A549 (cell line): ENCODE measurements at regions not wholly inside any gene's neighbourhood (a gene's known extent, or its start where the extent isn't known, plus 50 kb on each side); places are given as distances from the start of the nearest gene placed in this dataset.

Source experiments
- ATAC-seq, 2 experiments: fragments of 200-7000 bp in 1 of 2; fragments of >200 bp in 1 of 2; cut with Nextera tagmentation in 1 of 2; cut with Tn5 transposase in 1 of 2; 3 replicates each; pipeline versions ENCODE4 v1.8.0 to v1.9.1; 2018 to 2020; ENCODE audit warnings: mild to moderate bottlenecking in 1 of 2, moderate library complexity in 1 of 2
- CTCF ChIA-PET: fragments of 300-600 bp; sonication (Branson Sonifier 250); formaldehyde crosslinking; extraction: SDS; loops from one replicate; lab custom pipeline; 2021; ENCODE audit warnings: antibody characterized with exemption, inconsistent platforms; lab: Yijun Ruan, JAX
- POLR2A ChIA-PET: fragments of 350-600 bp; formaldehyde crosslinking; extraction: SDS; loops from one replicate; lab custom pipeline; 2021; ENCODE audit warnings: antibody characterized with exemption, inconsistent platforms; lab: Yijun Ruan, JAX
- DNase-seq, 2 experiments: peaks; one replicate each; pipeline versions ENCODE4 v3.0.0 to v3.0.0-alpha.2; 2011 to 2016; ENCODE audit warnings: low read depth in 1 of 2, low spot score in 1 of 2
- FAIRE-seq: peaks from 2 replicates; lab custom pipeline; 2011; peaks lifted over from hg19 to GRCh38; lab: Jason Lieb, UNC
- H3K27ac ChIP-seq, 2 experiments: fragments of >200 bp; sonication (Bioruptor Twin); formaldehyde crosslinking; 3 replicates each; pipeline ENCODE4 v1.5.1; 2016 to 2017
- H3K4me1 ChIP-seq: fragments of >200 bp; sonication (Bioruptor Twin); formaldehyde crosslinking; 3 replicates; pipeline ENCODE4 v1.6.1; 2016
- H3K4me2 ChIP-seq: fragments of >200 bp; sonication (Bioruptor Twin); formaldehyde crosslinking; 3 replicates; pipeline ENCODE4 v1.6.1; 2016
- H3K4me3 ChIP-seq: fragments of >200 bp; sonication (Bioruptor Twin); formaldehyde crosslinking; 3 replicates; pipeline ENCODE4 v1.5.1; 2016
- H3K9me3 ChIP-seq: fragments of >200 bp; sonication (Bioruptor Twin); formaldehyde crosslinking; 3 replicates; pipeline ENCODE4 v1.6.1; 2016
- BHLHE40 ChIP-seq: IDR thresholded peaks from 2 replicates; pipeline ENCODE4 v1.6.1; 2012; ENCODE audit warnings: low read depth, low read length, inconsistent platforms
- CHD4 ChIP-seq: fragments of 200-600 bp; sonication (generic); IDR thresholded peaks from 2 replicates; pipeline ENCODE4 v1.6.1; 2016; ENCODE audit warnings: antibody characterized with exemption, mild to moderate bottlenecking, borderline replicate concordance
- EHMT2 ChIP-seq: fragments of 200-600 bp; sonication (generic); IDR thresholded peaks from 2 replicates; pipeline ENCODE4 v1.6.1; 2016; ENCODE audit warnings: antibody characterized with exemption, low read depth, mild to moderate bottlenecking, moderate library complexity
- ESRRA ChIP-seq: fragments of 150-350 bp; IDR thresholded peaks from 2 replicates; pipeline ENCODE4 v1.6.1; 2014; ENCODE audit warnings: mild to moderate bottlenecking, low read length, borderline replicate concordance
- FOSL2 ChIP-seq, 2 experiments: fragments of 450-650 bp in 1 of 2; fragments of >200 bp in 1 of 2; sonication (Bioruptor Twin) in 1 of 2; formaldehyde crosslinking; IDR thresholded peaks; 2 replicates each; pipeline versions ENCODE4 v1.5.0 to v1.6.1; 2016 to 2020; ENCODE audit warnings: mild to moderate bottlenecking in 1 of 2, moderate library complexity in 1 of 2
- FOXS1 ChIP-seq: fragments of 250-450 bp; sonication (Bioruptor Pico); IDR thresholded peaks from 2 replicates; pipeline ENCODE4 v1.5.0; 2020; ENCODE audit warnings: mild to moderate bottlenecking, moderate library complexity
- GATA3 ChIP-seq: IDR thresholded peaks from 2 replicates; pipeline ENCODE4 v1.6.1; 2012; ENCODE audit warnings: borderline replicate concordance
- HEYL ChIP-seq: fragments of 250-450 bp; sonication (Bioruptor Pico); IDR thresholded peaks from 2 replicates; pipeline ENCODE4 v1.8.0; 2021; ENCODE audit warnings: mild to moderate bottlenecking, moderate library complexity
- HOXA7 ChIP-seq: fragments of 250-450 bp; sonication (Bioruptor Pico); IDR thresholded peaks from 2 replicates; pipeline ENCODE4 v1.5.0; 2020; ENCODE audit warnings: mild to moderate bottlenecking, moderate library complexity
- HOXB5 ChIP-seq: fragments of 250-450 bp; sonication (Bioruptor Pico); IDR thresholded peaks from 2 replicates; pipeline ENCODE4 v1.5.0; 2020; ENCODE audit warnings: mild to moderate bottlenecking, moderate library complexity
- JUN ChIP-seq, 2 experiments: fragments of >200 bp; sonication (Bioruptor Twin); formaldehyde crosslinking; IDR thresholded peaks; 2 replicates in 1 of 2; 3 replicates in 1 of 2; pipeline ENCODE4 v1.6.1; 2016 to 2017
- KDM1A ChIP-seq: fragments of 200-600 bp; sonication (generic); IDR thresholded peaks from 2 replicates; pipeline ENCODE4 v1.6.1; 2016; ENCODE audit warnings: low read depth, mild to moderate bottlenecking
- MAFK ChIP-seq: fragments of 450-650 bp; IDR thresholded peaks from 2 replicates; pipeline ENCODE4 v1.6.1; 2014; ENCODE audit not compliant: partially characterized antibody
- MAZ ChIP-seq: fragments of 150-350 bp; IDR thresholded peaks from 2 replicates; pipeline ENCODE4 v1.6.1; 2014; ENCODE audit warnings: antibody characterized with exemption, low read depth, low read length, borderline replicate concordance
- MYC ChIP-seq: IDR thresholded peaks from 2 replicates; pipeline ENCODE4 v1.6.1; 2012; ENCODE audit warnings: mild to moderate bottlenecking, inconsistent platforms, low read length, improper control_type of control experiment, borderline replicate concordance
- NPAS2 ChIP-seq: fragments of 250-450 bp; sonication (Bioruptor Pico); IDR thresholded peaks from 2 replicates; pipeline ENCODE4 v1.8.0; 2022; ENCODE audit warnings: mild to moderate bottlenecking, moderate library complexity, borderline replicate concordance
- NR3C1 ChIP-seq: fragments of >200 bp; sonication (Bioruptor Twin); formaldehyde crosslinking; IDR thresholded peaks from 3 replicates; pipeline ENCODE4 v1.6.1; 2017
- PHF8 ChIP-seq: fragments of 200-600 bp; sonication (generic); IDR thresholded peaks from 2 replicates; pipeline ENCODE4 v1.6.1; 2016; ENCODE audit warnings: low read depth, mild to moderate bottlenecking, antibody characterized with exemption, moderate library complexity, borderline replicate concordance
- RCOR1 ChIP-seq: fragments of 150-350 bp; IDR thresholded peaks from 2 replicates; pipeline ENCODE4 v1.6.1; 2014; ENCODE audit warnings: antibody characterized with exemption, low read length, low read depth
- RFX5 ChIP-seq: fragments of 450-650 bp; IDR thresholded peaks from 2 replicates; pipeline ENCODE4 v1.7.1; 2014; ENCODE audit warnings: antibody characterized with exemption, mild to moderate bottlenecking, moderate library complexity
- RNF2 ChIP-seq: fragments of 200-600 bp; sonication (generic); IDR thresholded peaks from 2 replicates; pipeline ENCODE4 v1.6.1; 2016; ENCODE audit warnings: low read depth, mild to moderate bottlenecking, antibody characterized with exemption, moderate library complexity, borderline replicate concordance
- SMC3 ChIP-seq: fragments of >200 bp; sonication (Bioruptor Twin); formaldehyde crosslinking; IDR thresholded peaks from 3 replicates; pipeline ENCODE4 v1.6.1; 2018; ENCODE audit warnings: inconsistent platforms
- WGBS: methylation state at CpG from one replicate; pipeline ENCODE4 v1.1.6; 2017; ENCODE audit errors: missing lambda C conversion rate; 5-methylcytosine and 5-hydroxymethylcytosine counted together
- TF ChIP-seq, protein P1 (sequence below): fragments of >200 bp; sonication (Bioruptor Twin); formaldehyde crosslinking; IDR thresholded peaks from 3 replicates; pipeline ENCODE4 v1.5.1; 2016
- TF ChIP-seq, protein P2 (sequence below): fragments of >200 bp; sonication (Bioruptor Twin); formaldehyde crosslinking; IDR thresholded peaks from 3 replicates; pipeline ENCODE4 v1.6.1; 2016
- TF ChIP-seq, protein P3 (sequence below): IDR thresholded peaks from 2 replicates; pipeline ENCODE4 v1.6.1; 2012

DNA sequence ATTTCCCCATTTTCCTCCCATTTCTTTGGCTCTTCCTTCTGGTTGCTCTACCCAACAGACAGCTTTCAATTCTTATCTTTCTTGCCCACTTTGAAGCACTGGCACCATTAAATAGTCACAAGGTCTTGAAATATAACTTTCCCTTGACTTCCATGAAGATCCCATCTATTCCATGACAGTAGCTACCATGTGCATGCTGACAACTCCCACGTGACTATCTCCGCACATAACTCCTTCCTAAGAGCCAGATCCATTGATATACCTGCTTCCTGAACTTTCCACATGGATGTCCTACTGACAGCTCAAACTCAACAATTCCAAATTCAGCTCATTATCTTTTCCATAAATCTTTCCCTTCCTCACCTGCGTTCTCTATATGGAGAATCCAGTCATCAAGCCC is 101.4 kb downstream of the RIN2 start:
- FAIRE-seq (no peak), ATAC-seq (no peak), DNase-seq (no peak)
- no peak overlapping the region for H3K4me2 ChIP-seq
- POLR2A ChIA-PET: no interaction called here
- peaks cover 46% of the 10 kb centered on the region for H3K4me1 ChIP-seq
- H3K27ac ChIP-seq: peak overlapping the region; percentile 68 to 83; a peak in 4 of 6 replicates
- no peaks in the 10 kb centered on the region for H3K9me3 ChIP-seq
- CTCF ChIA-PET: interaction anchor here (0.7 to 3.2 kb wide), 9 partner anchors 10 to 167 kb away, joined by 3 to 11 read pairs (median 3); no protein-coding TSS in a partner anchor
- 94% methylated on average over 3 of the region's 3 CpGs for WGBS
- no peak overlapping the region for H3K4me3 ChIP-seq
- TF ChIP-seq ESRRA: no peak
- TF ChIP-seq EHMT2: no peak
- TF ChIP-seq MAFK: no peak
- no peak for TF ChIP-seq NPAS2 (CRISPR knock-in tag)
- no peak for TF ChIP-seq PHF8
- TF ChIP-seq SMC3: no peak
- TF ChIP-seq NR3C1: no peak
- TF ChIP-seq RNF2: no peak
- TF ChIP-seq HEYL (CRISPR knock-in tag): no peak
- TF ChIP-seq, protein P1, sequence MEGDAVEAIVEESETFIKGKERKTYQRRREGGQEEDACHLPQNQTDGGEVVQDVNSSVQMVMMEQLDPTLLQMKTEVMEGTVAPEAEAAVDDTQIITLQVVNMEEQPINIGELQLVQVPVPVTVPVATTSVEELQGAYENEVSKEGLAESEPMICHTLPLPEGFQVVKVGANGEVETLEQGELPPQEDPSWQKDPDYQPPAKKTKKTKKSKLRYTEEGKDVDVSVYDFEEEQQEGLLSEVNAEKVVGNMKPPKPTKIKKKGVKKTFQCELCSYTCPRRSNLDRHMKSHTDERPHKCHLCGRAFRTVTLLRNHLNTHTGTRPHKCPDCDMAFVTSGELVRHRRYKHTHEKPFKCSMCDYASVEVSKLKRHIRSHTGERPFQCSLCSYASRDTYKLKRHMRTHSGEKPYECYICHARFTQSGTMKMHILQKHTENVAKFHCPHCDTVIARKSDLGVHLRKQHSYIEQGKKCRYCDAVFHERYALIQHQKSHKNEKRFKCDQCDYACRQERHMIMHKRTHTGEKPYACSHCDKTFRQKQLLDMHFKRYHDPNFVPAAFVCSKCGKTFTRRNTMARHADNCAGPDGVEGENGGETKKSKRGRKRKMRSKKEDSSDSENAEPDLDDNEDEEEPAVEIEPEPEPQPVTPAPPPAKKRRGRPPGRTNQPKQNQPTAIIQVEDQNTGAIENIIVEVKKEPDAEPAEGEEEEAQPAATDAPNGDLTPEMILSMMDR: no peak
- TF ChIP-seq MAZ: no peak
- TF ChIP-seq BHLHE40: no peak
- no peak for TF ChIP-seq FOSL2 (IDR thresholded peaks at IDR 0.05)
- TF ChIP-seq FOSL2 (CRISPR knock-in tag; IDR thresholded peaks at IDR 0.05): no peak
- no peak for TF ChIP-seq JUN (IDR thresholded peaks at IDR 0.05)
- no peak for TF ChIP-seq CHD4
- TF ChIP-seq GATA3: no peak
- TF ChIP-seq, protein P2, sequence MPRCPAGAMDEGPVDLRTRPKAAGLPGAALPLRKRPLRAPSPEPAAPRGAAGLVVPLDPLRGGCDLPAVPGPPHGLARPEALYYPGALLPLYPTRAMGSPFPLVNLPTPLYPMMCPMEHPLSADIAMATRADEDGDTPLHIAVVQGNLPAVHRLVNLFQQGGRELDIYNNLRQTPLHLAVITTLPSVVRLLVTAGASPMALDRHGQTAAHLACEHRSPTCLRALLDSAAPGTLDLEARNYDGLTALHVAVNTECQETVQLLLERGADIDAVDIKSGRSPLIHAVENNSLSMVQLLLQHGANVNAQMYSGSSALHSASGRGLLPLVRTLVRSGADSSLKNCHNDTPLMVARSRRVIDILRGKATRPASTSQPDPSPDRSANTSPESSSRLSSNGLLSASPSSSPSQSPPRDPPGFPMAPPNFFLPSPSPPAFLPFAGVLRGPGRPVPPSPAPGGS: no peak
- no peak for TF ChIP-seq KDM1A
- TF ChIP-seq FOXS1: no peak
- TF ChIP-seq RCOR1: no peak

DNA sequence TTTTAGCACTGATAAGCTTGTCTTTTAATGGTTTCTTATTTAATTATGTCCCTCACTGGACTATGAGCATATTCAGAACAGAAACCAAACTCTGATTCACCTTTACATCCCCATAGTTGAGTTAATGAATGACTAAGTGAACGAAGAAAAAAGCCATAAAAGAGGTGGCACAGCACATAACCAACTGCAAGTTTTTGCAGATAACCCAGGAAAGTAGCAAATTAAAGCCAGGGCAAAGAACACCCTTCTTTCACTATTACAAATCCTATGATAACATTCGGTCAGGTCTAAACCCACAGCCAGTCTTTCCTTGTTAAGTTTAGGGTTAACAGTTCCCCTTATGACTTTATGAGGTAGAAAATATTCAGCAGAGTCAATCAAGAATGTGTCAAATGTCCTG is 102.7 kb downstream of the RIN2 start:
- 7% methylated on average over 2 of the region's 2 CpGs for WGBS

More for the DNA sequence above, 102.7 kb downstream of the RIN2 start:
- H3K4me2 ChIP-seq: peak overlapping the region; percentile 69
- DNase-seq (peak in 1 of 2 experiments; percentile 50), ATAC-seq (no peak), FAIRE-seq (no peak)
- H3K4me3 ChIP-seq: no peak overlapping the region
- POLR2A ChIA-PET: no interaction called here
- H3K9me3 ChIP-seq: no peaks in the 10 kb centered on the region
- peak overlapping the region; percentile 68 to 83 for H3K27ac ChIP-seq
- TF ChIP-seq FOXS1: no peak
- TF ChIP-seq SMC3: no peak
- TF ChIP-seq GATA3: no peak
- TF ChIP-seq BHLHE40: no peak
- TF ChIP-seq HOXB5 (CRISPR knock-in tag): no peak
- TF ChIP-seq MYC: no peak
- TF ChIP-seq RFX5: no peak
- TF ChIP-seq, protein P3, sequence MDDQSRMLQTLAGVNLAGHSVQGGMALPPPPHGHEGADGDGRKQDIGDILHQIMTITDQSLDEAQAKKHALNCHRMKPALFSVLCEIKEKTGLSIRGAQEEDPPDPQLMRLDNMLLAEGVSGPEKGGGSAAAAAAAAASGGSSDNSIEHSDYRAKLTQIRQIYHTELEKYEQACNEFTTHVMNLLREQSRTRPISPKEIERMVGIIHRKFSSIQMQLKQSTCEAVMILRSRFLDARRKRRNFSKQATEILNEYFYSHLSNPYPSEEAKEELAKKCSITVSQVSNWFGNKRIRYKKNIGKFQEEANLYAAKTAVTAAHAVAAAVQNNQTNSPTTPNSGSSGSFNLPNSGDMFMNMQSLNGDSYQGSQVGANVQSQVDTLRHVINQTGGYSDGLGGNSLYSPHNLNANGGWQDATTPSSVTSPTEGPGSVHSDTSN: no peak
- no peak for TF ChIP-seq HOXA7 (CRISPR knock-in tag)
- no peak for TF ChIP-seq HEYL (CRISPR knock-in tag)
- TF ChIP-seq MAZ: no peak
- CTCF ChIA-PET: interaction anchor here (1.4 to 3.2 kb wide), 3 partner anchors 11 to 33 kb away, joined by 4 to 11 read pairs (median 6); no protein-coding TSS in a partner anchor
- H3K4me1 ChIP-seq: peaks cover 54% of the 10 kb centered on the region
